Osteocyte (in vitro differentiated cells): ENCODE measurements at regions not wholly inside any gene's neighbourhood (a gene's known extent, or its start where the extent isn't known, plus 50 kb on each side); places are given as distances from the start of the nearest gene placed in this dataset.

Experiments used
- DNase-seq: peaks from one replicate; pipeline ENCODE4 v3.0.0; 2021; ENCODE audit warnings: mixed read lengths; ENCODE audit not compliant: unreplicated experiment; ENCODE audit errors: extremely low spot score
- H3K27ac Mint-ChIP-seq: one replicate; pipeline ENCODE4 v1.8.0; 2021; ENCODE audit warnings: mild to moderate bottlenecking, mixed read lengths; ENCODE audit not compliant: unreplicated experiment
- H3K27me3 Mint-ChIP-seq: one replicate; pipeline ENCODE4 v1.8.0; 2021; ENCODE audit warnings: mixed read lengths; ENCODE audit not compliant: unreplicated experiment
- H3K36me3 Mint-ChIP-seq: one replicate; pipeline ENCODE4 v1.8.0; 2021; ENCODE audit warnings: mixed read lengths; ENCODE audit not compliant: unreplicated experiment
- H3K4me1 Mint-ChIP-seq: one replicate; pipeline ENCODE4 v1.8.0; 2021; ENCODE audit warnings: mixed read lengths; ENCODE audit not compliant: unreplicated experiment
- H3K4me3 Mint-ChIP-seq: one replicate; pipeline ENCODE4 v1.8.0; 2021; ENCODE audit warnings: mild to moderate bottlenecking, moderate library complexity, mixed read lengths; ENCODE audit not compliant: unreplicated experiment
- H3K9me3 Mint-ChIP-seq: one replicate; pipeline ENCODE4 v1.8.0; 2021; ENCODE audit warnings: mixed read lengths; ENCODE audit not compliant: unreplicated experiment
- CTCF ChIP-seq: fragments of 200-600 bp; sonication (generic); IDR thresholded peaks from 2 replicates; pipeline ENCODE4 v1.5.0; 2021; ENCODE audit warnings: antibody characterized with exemption, mild to moderate bottlenecking, moderate library complexity

GRCh38 chr2:156731506-156731905 is 295.3 kb downstream of the GPD2 start:
- TF ChIP-seq CTCF: no peak
- DNase-seq: no peak
- no peaks in the 10 kb centered on the region for H3K9me3 Mint-ChIP-seq
- H3K27ac Mint-ChIP-seq: no peak overlapping the region
- no peak overlapping the region for H3K4me3 Mint-ChIP-seq
- H3K27me3 Mint-ChIP-seq: peaks cover 21% of the 10 kb centered on the region
- H3K36me3 Mint-ChIP-seq: no peaks in the 10 kb centered on the region
- no peaks in the 10 kb centered on the region for H3K4me1 Mint-ChIP-seq

GRCh38 chr2:156736950-156737349 is 300.8 kb downstream of the GPD2 start:
- H3K27me3 Mint-ChIP-seq: peaks cover 16% of the 10 kb centered on the region
- no peaks in the 10 kb centered on the region for H3K36me3 Mint-ChIP-seq
- DNase-seq: no peak
- H3K27ac Mint-ChIP-seq: no peak overlapping the region
- no peak for TF ChIP-seq CTCF
- no peaks in the 10 kb centered on the region for H3K4me1 Mint-ChIP-seq
- no peak overlapping the region for H3K4me3 Mint-ChIP-seq
- no peaks in the 10 kb centered on the region for H3K9me3 Mint-ChIP-seq

- Mint-ChIP-seq H3K4me1 (no peaks in the 10 kb centered on the region), H3K9me3 (no peaks in the 10 kb centered on the region), H3K4me3 (no peak overlapping the region), H3K36me3 (no peaks in the 10 kb centered on the region), H3K27me3 (peaks cover 16% of the 10 kb centered on the region), H3K27ac (no peak overlapping the region)
- no peak for DNase-seq
- TF ChIP-seq CTCF: no peak
Observed at GRCh38 chr2:156739301-156739700, 303.1 kb downstream of the GPD2 start.

GRCh38 chr2:156745619-156746018 is 309.4 kb downstream of the GPD2 start:
- no peak overlapping the region for H3K27ac Mint-ChIP-seq
- H3K27me3 Mint-ChIP-seq: peaks cover 13% of the 10 kb centered on the region
- H3K4me1 Mint-ChIP-seq: no peaks in the 10 kb centered on the region
- no peak overlapping the region for H3K4me3 Mint-ChIP-seq
- H3K36me3 Mint-ChIP-seq: no peaks in the 10 kb centered on the region
- H3K9me3 Mint-ChIP-seq: no peaks in the 10 kb centered on the region
- no peak for DNase-seq
- TF ChIP-seq CTCF: no peak

- Mint-ChIP-seq H3K27me3 (peaks cover 13% of the 10 kb centered on the region), H3K36me3 (no peaks in the 10 kb centered on the region), H3K9me3 (no peaks in the 10 kb centered on the region), H3K4me1 (no peaks in the 10 kb centered on the region), H3K4me3 (no peak overlapping the region), H3K27ac (no peak overlapping the region)
- no peak for DNase-seq
- TF ChIP-seq CTCF: no peak
Observed at GRCh38 chr2:156748221-156748620, 312.0 kb downstream of the GPD2 start.
